IMR-90 (cell line): ENCODE measurements at regions not wholly inside any gene's neighbourhood (a gene's known extent, or its start where the extent isn't known, plus 50 kb on each side); places are given as distances from the start of the nearest gene placed in this dataset.
"Not testable (repeated sequence)": the region's sequence is repeated elsewhere in the genome, so short reads cannot be mapped to it uniquely, and the experiment has no call there.

Source experiments
- BHLHE40 ChIP-seq: fragments of 150-350 bp; IDR thresholded peaks from 2 replicates; pipeline ENCODE4 v1.6.1; 2016; ENCODE audit warnings: mild to moderate bottlenecking, low read depth, low read length
- CEBPB ChIP-seq: IDR thresholded peaks from 2 replicates; pipeline ENCODE4 v1.6.1; 2012; ENCODE audit warnings: low read depth, low read length, improper control_type of control experiment
- FOS ChIP-seq: fragments of 150-350 bp; IDR thresholded peaks from 2 replicates; pipeline ENCODE4 v1.6.1; 2016; ENCODE audit warnings: low read depth, low read length
- MAFK ChIP-seq: IDR thresholded peaks from 2 replicates; pipeline ENCODE4 v1.6.1; 2012; ENCODE audit warnings: low read depth, low read length, improper control_type of control experiment
- POLR2A ChIP-seq: IDR thresholded peaks from 2 replicates; pipeline ENCODE4 v1.6.1; 2012; ENCODE audit warnings: mild to moderate bottlenecking, low read depth, low read length
- RAD21 ChIP-seq: IDR thresholded peaks from 2 replicates; pipeline ENCODE4 v1.6.1; 2012; ENCODE audit warnings: low read length, improper control_type of control experiment
- RFX5 ChIP-seq: IDR thresholded peaks from 2 replicates; pipeline ENCODE4 v1.8.0; 2012; ENCODE audit warnings: low read depth, mild to moderate bottlenecking, low read length, moderate library complexity
- SMC3 ChIP-seq: fragments of 150-350 bp; IDR thresholded peaks from 2 replicates; pipeline ENCODE4 v1.6.1; 2016; ENCODE audit warnings: low read depth, mild to moderate bottlenecking, antibody characterized with exemption, low read length, moderate library complexity
- TF ChIP-seq, protein P1 (sequence below): conservative IDR thresholded peaks from 2 replicates; pipeline ENCODE4 v1.5.1; 2012; ENCODE audit warnings: mild to moderate bottlenecking, low read depth, low read length, improper control_type of control experiment
- TF ChIP-seq, protein P2 (sequence below): fragments of 150-350 bp; IDR thresholded peaks from 2 replicates; pipeline ENCODE4 v1.6.1; 2017; ENCODE audit warnings: mild to moderate bottlenecking, antibody characterized with exemption, low read length, low read depth
- TF ChIP-seq, protein P3 (sequence below): fragments of 150-350 bp; IDR thresholded peaks from 2 replicates; pipeline ENCODE4 v1.6.1; 2016; ENCODE audit warnings: low read depth, mild to moderate bottlenecking, low read length, moderate library complexity, borderline replicate concordance

DNA sequence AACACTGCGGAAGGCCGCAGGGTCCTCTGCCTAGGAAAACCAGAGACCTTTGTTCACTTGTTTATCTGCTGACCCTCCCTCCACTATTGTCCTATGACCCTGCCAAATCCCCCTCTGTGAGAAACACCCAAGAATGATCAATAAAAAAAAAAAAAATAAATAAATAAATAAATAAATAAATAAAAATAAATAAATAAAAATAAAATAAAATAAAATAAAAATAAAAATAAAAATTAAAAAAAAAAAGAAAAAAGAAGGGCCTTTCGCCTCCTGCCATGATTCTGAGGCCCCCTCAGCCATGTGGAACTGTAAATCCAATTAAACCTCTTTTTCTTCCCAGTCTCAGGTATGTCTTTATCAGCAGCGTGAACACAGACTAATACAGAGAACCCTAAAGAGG, 128.8 kb upstream of the EGLN3 start:
- TF ChIP-seq, protein P1, sequence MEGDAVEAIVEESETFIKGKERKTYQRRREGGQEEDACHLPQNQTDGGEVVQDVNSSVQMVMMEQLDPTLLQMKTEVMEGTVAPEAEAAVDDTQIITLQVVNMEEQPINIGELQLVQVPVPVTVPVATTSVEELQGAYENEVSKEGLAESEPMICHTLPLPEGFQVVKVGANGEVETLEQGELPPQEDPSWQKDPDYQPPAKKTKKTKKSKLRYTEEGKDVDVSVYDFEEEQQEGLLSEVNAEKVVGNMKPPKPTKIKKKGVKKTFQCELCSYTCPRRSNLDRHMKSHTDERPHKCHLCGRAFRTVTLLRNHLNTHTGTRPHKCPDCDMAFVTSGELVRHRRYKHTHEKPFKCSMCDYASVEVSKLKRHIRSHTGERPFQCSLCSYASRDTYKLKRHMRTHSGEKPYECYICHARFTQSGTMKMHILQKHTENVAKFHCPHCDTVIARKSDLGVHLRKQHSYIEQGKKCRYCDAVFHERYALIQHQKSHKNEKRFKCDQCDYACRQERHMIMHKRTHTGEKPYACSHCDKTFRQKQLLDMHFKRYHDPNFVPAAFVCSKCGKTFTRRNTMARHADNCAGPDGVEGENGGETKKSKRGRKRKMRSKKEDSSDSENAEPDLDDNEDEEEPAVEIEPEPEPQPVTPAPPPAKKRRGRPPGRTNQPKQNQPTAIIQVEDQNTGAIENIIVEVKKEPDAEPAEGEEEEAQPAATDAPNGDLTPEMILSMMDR: not testable (repeated sequence)
- not testable (repeated sequence) for TF ChIP-seq BHLHE40, SMC3, FOS, RFX5, POLR2A, RAD21, MAFK, CEBPB
- TF ChIP-seq, protein P2, sequence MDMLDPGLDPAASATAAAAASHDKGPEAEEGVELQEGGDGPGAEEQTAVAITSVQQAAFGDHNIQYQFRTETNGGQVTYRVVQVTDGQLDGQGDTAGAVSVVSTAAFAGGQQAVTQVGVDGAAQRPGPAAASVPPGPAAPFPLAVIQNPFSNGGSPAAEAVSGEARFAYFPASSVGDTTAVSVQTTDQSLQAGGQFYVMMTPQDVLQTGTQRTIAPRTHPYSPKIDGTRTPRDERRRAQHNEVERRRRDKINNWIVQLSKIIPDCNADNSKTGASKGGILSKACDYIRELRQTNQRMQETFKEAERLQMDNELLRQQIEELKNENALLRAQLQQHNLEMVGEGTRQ: not testable (repeated sequence)
- TF ChIP-seq, protein P3, sequence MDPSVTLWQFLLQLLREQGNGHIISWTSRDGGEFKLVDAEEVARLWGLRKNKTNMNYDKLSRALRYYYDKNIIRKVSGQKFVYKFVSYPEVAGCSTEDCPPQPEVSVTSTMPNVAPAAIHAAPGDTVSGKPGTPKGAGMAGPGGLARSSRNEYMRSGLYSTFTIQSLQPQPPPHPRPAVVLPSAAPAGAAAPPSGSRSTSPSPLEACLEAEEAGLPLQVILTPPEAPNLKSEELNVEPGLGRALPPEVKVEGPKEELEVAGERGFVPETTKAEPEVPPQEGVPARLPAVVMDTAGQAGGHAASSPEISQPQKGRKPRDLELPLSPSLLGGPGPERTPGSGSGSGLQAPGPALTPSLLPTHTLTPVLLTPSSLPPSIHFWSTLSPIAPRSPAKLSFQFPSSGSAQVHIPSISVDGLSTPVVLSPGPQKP: not testable (repeated sequence)
